OCI-LY3 (cell line): ENCODE measurements at regions not wholly inside any gene's neighbourhood (a gene's known extent, or its start where the extent isn't known, plus 50 kb on each side); places are given as distances from the start of the nearest gene placed in this dataset.

ENCODE experiments used
- EZH2phosphoT487 ChIP-seq: fragments of 200-600 bp; shearing (Covaris generic); IDR thresholded peaks from 2 replicates; pipeline ENCODE4 v1.6.1; 2018; ENCODE audit warnings: antibody characterized with exemption, mixed run types, low read depth
- TF ChIP-seq, protein P1 (sequence below): fragments of 200-600, 300-600 bp; sonication (generic); IDR thresholded peaks from 2 replicates; pipeline ENCODE4 v1.5.1; 2014; ENCODE audit warnings: antibody characterized with exemption, low read length, low read depth

DNA sequence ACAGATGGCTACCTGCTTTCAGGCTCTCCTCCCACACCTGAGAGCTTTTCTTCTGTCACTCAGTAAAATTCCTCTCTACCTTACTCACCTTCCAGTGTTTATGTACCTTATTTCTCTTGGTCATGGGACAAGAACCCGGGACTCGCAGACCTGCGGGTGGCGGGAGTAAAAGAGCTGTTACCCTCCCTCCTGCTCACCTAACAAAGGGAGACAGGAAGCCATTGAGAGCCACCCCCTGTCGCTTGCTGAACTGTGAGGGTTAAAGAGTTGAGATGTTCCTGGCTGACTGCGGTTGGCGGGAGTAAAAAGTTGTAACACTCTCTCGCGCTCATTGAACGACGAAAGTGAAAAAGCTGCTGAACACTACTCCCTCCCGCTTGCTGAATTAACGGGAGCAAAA lies 1935.1 kb upstream of the FLRT2 start:
- TF ChIP-seq, protein P1, sequence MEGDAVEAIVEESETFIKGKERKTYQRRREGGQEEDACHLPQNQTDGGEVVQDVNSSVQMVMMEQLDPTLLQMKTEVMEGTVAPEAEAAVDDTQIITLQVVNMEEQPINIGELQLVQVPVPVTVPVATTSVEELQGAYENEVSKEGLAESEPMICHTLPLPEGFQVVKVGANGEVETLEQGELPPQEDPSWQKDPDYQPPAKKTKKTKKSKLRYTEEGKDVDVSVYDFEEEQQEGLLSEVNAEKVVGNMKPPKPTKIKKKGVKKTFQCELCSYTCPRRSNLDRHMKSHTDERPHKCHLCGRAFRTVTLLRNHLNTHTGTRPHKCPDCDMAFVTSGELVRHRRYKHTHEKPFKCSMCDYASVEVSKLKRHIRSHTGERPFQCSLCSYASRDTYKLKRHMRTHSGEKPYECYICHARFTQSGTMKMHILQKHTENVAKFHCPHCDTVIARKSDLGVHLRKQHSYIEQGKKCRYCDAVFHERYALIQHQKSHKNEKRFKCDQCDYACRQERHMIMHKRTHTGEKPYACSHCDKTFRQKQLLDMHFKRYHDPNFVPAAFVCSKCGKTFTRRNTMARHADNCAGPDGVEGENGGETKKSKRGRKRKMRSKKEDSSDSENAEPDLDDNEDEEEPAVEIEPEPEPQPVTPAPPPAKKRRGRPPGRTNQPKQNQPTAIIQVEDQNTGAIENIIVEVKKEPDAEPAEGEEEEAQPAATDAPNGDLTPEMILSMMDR: no peak
- TF ChIP-seq EZH2phosphoT487: no peak
